CD4-positive, alpha-beta T cell treated with Interleukin-1 beta for 1 hour (primary cell): ENCODE measurements at regions not wholly inside any gene's neighbourhood (a gene's known extent, or its start where the extent isn't known, plus 50 kb on each side); places are given as distances from the start of the nearest gene placed in this dataset.
"Not testable (repeated sequence)": the region's sequence is repeated elsewhere in the genome, so short reads cannot be mapped to it uniquely, and the experiment has no call there.

Experiments used
- DNase-seq, 2 donors: peaks; one replicate each; pipeline ENCODE4 v3.0.0-alpha.2; 2020 to 2022

DNA sequence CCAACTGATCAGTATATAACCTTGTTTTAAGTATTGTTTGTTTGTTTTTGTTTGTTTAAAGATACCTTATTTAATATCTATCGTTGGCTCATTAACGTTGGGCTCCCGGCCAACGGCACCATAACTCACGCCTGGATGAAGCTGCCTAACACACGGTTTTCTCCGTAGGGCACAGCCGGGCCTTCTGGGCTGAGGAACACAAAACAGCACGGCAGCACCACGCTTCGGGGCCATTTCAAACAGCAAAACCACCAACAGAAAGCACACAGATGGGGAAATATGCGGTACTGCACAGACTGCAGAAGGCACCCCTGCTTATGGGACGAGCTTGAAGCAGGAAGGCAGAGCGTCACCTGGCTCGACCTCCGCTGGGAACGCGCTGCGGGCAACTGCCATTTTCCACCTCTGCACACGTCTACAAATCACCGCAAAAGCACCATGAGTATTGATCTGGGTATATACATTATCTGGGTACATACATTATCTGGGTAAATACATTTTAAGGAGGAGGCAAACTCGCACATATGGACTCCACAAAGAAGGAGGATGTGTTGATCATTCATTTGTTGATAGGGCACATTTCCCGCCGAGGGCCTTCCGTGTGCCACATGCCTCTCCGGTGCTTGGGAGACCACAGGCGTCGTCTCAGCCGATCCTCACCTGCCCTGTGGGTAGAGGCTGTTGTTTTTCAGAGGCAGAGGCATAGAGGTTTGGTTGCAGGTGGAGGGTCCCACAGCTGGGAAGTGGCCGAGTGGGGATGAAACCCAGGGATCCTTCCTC lies 123.7 kb upstream of the ATP2B2 start:
- DNase-seq = no peak

DNA sequence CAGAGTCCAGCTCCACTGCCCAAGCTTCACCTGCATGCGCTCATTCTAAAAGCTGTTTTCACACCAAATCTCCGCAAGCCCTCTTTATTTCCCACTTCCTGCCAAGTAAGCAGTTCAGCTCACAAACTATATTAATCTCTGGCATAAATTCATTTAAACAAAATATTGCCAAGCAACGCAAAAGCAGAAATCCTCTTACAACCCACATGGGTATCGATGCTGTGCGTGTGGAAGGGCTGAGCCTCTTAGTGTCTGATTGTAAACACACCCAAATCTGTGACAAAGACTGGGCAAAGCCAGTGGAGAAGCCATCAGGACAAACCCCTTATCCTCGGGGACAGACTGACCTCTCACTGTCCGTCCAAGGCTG lies 124.3 kb upstream of the ATP2B2 start:
- DNase-seq = no peak

DNA sequence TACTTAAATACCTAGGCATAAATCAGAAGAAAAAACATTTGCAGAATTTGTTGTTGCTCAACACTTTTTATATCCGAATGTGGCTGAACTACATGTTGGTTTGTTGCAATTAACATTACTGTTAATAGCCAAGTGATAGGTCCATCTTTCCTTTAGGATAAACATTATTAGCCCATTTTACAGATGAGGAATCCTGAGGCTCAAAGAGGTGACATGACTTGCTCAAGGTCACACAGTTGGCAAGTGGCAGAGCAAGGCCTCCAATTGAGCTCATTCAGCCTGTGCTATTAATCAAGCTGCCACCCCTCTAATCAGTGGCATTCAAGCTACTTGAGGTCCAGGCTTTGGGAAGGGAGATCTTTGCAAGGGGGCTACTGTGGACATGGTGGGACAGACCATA lies 125.8 kb upstream of the ATP2B2 start:
- DNase-seq = no peak

DNA sequence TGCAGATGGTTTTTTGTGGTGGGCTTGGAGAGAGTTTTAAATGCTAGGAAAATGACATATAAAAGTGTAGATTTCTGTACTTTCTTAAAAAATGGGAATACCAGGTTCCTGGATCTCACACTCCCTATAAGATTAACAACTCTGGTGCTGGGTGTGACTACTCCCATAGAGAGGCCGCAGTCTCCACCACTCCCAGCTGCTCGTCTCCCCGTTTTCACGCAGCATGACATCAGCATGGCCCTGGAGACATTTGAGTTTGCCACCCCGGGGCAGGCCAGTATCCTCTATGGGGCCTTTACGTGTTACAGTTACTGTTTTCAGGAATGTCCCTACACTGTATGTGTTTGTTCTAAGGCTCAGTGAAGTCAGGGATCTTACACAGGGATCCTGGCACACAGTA lies 126.7 kb upstream of the ATP2B2 start:
- no peak for DNase-seq

DNA sequence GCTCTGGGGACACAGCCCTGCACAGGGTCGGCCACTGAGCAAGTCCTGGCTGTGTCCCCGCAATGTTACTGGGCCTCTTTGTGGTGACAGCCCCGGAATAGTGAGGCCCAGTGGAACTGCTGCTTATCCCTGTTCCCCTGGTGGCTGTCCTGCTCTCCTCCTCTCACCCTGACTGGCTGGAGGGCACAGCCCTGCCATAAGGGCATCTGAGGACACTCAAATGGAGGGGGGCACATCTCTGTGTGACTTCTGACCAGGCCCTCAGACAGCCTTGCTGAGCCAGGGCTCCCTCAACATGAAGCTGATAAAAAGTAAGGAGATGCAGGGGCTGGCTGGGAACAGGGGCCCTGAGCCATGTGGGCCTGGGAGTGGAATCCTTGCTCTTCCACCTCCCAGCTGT lies 127.4 kb upstream of the ATP2B2 start:
- no peak for DNase-seq

DNA sequence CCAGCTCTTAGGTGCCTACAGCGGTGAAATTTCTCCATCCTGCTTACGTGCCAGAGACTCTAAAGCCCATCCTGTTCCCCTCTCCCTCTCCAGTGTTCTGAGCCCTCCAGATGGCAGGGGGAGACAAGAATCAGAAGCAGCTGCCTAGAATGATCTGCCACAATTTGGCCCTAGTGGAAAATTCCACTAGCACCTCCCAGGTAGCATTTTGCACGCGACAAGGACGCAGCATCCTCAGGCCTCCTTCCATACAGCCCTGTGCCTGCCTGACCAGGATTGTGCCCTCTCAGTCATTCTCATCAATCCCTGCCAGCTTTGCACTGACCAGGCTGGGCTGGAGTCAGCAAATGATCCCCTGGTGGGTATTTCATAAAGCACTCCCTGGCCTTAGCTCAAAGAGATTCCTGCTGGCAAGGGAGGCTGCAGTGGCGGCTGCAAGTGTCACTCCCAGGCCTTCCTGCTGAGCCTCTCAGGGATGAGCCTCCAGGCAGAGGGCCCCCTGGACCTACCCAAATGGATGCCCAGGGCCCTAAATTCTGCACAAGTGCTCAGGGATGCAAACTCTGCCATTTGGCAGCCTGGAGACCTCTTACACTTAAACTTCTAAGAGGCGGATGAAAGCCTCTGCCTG lies 130.2 kb upstream of the ATP2B2 start:
- DNase-seq = no peak

DNA sequence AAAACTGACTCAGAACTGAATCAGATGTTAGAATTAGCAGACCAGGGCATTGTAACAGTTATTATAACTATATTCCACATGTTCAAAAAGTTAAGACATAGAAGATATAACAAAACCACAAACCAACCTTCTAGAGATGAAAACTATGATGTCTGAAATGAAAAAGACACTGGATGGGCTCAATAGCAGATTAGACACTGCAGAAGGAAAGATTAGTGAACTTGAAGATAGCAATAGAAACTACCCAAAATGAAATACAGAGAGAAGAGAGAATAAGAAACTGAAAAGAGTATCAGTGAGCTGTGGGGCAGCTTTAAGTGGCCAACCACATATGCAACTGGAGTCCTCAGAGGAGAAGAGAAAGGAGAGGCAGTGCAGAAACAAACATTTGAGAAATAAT lies 132.0 kb upstream of the ATP2B2 start:
- no peak for DNase-seq

DNA sequence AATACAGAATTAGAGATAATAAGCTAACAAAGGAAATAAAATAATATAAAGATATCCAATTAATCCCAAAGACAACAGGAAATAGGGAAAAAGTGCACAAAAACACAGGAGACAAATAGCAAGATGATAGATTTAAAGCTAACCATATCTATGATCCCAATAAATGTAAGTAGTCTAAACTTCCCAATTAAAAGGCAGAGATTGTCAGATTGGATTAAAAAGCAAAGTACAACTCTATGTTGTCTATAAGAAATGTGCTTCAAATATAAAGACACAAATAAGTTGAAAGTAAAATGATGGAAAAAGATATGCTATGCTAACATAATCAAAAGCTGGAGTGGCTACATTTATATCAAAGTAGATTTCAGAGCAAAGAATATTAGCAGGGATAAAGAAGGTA lies 133.1 kb upstream of the ATP2B2 start:
- DNase-seq = no peak

DNA sequence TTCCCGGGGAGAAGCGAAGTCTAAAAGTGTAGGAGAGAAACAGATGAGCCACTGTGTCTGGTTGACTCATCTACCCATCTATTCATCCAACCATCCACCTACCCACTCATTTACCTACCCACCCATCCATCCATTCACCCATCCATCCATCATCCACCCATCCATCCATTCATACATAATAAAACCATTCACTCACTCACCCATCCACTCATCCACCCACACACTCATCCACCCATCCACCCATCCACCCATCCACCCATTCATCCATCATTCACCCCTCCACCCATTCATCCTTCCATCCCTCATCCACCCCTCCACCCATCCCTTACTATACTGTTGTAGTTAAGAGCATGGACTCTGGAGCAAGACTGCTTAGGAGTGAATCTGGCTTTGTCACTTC lies 136.4 kb upstream of the ATP2B2 start:
- no peak for DNase-seq

DNA sequence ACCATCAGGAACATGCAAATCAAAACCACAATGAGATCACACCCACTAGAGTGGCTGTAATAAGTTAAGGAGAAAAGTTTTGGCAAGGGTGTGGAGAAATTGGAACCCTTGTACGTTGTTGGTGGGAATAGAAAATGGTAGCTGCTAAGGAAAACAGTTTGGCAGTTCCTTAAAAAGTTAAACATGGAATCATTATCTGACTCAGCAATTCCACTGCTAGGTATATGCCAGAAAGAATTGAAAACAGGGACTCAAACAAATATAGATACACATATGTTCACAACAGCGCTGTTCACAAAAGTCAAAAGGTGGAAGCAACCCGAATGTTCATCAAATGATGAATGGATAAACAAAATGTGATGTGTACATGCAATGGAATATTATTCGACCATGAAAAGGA lies 138.8 kb upstream of the ATP2B2 start:
- no peak for DNase-seq

DNA sequence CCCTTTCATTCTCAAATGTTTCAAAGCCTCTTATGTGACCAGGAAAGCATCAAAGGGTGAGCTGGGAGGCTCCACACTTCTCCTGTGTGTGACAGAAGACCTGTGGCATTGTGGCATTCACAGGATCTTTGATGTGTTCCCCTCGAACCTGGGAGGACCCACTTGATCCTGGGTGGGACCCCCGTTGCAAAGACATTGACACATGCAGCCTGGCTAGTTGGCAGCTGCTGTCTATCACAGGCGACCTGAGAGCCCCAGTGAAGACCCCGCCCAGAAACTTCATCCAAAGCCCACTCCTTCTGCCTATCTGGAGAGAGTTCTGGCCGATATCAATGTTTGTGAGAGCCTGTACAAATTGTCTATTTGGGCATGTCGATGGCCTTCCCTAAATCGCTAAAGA lies 140.4 kb upstream of the ATP2B2 start:
- no peak for DNase-seq

DNA sequence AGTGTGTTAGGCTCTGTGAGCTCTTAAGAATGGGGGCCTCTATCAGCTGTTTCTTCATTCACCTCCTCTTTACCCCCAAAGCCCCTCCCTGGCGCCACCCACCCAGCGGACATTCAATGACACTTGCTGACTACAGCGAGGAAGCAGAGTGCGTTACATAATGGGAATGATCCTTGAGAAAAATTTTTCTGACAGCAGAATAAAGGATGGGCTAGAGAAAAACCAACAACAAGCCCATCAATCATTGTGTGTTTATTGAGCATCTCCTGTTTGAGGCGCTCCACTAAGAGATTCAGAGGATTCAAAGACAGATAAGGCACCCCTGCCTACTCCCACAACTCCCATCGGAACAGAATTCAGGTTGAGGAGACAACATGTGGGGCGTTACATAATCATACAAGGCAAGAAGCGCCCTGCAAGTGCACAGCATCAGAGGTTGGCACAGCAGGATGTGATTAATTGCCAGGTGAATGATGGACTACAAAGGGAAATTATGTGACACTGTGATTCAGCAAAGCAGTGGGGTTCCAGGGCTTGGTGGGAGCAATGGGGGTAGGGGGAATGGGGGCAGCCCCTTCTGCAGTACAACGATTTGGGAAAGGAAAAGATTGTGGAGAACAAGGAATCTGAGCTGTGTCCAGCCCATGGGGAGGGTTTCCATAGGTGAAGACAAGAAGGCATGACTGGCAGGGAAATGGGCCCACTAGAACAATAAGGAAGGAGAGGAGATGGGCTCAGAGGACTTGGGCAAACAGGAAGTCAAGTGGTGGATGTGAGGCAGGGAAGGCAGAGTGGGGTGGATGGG lies 141.3 kb upstream of the ATP2B2 start:
- no peak for DNase-seq

DNA sequence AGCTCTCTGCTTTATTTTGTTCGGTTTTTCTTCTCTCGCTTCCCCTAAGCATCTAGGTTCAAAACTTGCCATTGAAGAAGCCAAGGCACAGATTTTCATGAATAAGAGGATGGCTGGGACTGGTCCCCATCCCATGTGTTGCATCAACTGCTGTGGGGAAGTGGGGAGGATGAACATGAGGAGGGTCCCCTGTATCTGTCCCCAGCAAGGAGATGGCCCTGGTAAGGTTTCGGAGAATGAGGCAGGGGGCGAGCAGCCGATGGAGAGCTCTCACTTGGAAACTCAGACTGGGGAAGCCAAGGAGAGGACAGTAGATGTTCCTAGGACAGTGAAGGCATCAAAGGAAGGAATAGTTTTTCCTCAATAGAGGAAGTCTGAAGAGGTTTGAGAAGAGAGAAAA lies 142.0 kb upstream of the ATP2B2 start:
- no peak for DNase-seq

DNA sequence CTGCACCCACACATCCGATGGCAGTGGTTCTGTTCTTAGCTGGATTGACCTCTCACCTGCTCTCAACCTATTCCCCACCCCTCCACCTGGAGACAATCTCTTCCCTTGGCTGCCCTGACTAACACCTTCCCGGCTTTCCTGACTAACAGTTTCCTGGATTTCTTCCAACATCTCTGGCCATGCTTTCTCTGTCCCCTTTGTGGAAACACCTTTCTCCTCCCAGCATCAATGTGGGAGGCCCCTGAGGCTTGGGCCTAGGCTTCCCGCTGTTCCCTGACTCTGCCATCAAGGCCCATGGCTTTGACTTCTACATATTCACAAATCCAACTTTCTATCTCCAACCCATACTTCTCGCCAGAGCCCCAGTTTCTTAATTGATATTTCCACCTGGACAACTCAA lies 142.8 kb upstream of the ATP2B2 start:
- no peak for DNase-seq

DNA sequence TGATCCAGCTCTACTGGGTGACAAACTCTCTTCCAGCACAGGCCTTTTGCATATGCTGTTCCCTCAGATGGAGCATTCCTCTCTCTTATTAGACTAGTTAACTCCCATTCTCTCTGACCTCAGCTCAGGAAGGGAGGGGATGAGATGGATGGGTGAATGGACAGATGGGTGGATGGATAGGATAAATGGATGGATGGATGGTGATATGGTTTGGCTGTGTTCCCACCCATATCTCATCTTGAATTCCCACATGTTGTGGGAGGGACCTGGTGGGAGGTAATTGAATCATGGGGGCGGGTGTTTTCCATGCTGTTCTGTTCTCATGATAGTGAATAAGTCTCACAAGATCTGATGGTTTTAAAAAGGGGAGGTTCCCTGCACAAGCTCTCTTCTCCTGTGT lies 144.1 kb upstream of the ATP2B2 start:
- not testable (repeated sequence) for DNase-seq

DNA sequence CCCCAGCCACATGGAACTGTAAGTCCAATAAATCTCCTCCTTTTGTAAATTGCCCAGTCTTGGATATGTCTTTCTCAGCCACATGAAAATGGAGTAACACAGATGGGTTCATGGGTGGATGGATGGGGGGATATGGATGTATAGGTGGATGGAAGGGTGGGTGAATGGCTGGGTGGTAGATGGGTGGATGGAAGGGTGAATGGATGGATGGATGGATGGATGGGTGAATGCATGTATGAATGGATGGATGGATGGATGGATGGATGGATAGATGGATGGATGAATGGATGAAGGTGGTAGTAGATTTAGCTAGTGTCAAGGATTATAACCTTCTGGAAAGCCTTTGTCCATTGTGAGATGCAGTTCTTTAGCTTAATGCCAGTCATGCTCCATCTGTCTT lies 146.1 kb upstream of the ATP2B2 start:
- no peak for DNase-seq

DNA sequence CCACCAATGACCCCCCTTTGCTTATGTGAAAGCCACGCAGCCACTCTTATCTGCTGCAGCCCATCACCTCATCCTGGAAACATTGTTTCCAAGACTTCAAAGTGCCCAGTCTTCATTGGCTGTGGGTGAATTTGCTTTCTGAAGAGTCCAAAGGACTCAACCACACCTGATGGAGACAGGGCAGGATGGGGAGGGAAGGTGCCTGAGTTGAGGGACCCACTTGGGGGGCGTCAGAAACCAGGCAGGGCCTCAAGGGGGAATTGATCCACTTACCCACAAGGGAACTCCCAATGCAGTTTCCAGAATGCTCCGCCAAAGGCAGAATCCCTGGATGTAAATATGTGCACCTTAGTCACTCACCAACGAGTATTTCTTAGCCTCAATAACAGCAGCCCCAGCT lies 147.9 kb upstream of the ATP2B2 start:
- no peak for DNase-seq

DNA sequence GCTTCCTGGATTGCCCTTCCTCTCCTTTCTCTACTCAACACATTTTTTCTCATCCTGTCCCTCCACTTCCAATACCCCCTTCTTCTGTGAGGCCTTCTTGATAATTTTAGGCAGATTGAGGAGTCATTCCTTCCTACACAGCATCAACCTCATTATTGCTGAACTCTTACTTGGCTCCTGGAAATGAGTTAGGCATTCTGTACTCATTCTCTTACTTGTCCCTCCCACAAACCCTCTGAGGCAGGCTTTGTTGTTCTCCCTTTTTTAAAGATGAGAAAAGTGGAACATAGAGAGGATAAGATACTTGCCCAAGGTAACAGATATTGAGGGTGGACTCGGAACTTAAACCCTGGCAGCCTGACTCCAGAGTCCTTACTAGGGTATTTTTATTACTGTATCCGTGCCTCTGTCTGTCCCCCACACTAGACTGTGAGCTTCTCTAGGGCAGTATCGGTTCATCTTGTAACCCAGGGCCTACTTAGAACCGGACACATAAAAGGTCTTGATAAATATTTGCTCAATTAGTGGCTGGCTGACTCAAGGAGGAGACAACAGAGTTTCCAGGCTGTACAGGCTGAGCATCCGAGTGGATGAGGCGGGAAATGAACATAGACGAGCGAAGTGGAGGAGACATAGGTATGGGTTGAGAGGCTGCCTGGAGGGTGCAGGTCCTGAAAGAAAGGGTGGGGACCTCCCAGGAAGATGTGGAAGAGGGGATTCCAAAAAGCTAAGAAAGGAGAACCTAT lies 148.7 kb upstream of the ATP2B2 start:
- no peak for DNase-seq

DNA sequence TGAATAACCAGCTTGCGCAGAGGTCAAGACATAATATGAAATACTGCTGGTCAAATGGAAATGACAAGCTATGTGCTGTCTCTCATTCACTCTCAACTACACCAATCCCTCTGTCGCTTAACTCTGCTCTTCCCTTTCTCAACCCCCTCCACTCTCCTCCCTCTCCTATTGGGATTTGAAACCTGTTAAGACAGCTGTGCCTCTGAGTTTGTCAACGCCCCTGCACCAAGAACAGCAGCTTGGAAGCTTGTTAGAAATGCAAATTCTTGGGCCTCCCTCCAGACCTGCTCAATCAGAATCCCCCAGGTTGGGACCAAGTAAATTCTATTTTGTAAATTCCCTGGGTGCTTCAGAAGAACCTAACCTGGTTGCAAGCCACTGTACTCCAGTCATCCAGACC lies 149.7 kb upstream of the ATP2B2 start:
- DNase-seq = no peak

DNA sequence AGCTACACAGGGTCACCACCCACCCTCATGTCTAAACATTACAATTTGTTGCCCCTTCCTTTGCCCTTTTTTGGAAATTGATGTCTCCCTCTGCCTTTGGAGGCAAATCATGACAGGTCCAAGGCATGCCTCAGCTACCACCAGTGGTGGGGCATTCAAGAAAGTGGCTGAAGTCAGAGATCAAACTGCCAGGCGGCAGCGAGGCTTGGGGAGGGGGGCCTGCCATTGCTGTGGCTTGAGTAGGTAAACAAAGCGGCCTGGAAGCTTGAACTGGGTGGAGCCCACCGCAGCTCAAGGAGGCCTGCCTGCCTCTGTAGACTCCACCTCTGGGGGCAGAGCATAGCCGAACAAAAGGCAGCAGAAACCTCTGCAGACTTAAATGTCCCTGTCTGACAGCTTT lies 152.0 kb upstream of the ATP2B2 start:
- DNase-seq = not testable (repeated sequence)

DNA sequence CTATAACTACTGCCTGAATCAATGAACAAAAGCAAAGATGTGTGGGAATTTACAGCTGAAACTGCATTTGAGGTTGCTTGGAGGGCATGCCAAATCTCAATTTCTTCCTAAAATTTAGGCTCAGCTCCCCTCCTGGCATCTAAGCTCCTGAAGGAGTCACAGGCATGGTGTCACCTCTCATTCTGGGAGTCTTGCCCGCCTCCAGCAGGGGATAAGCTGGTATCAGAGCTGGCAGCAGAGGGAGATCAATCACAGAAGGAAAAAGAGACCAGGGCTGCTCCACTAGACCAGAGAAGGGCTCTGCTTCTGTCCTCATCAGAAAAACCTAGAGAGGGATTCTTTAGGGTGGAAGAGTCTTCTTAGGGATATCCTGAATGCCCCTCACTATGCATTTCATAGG lies 150.4 kb upstream of the SLC6A11 start:
- DNase-seq = no peak

DNA sequence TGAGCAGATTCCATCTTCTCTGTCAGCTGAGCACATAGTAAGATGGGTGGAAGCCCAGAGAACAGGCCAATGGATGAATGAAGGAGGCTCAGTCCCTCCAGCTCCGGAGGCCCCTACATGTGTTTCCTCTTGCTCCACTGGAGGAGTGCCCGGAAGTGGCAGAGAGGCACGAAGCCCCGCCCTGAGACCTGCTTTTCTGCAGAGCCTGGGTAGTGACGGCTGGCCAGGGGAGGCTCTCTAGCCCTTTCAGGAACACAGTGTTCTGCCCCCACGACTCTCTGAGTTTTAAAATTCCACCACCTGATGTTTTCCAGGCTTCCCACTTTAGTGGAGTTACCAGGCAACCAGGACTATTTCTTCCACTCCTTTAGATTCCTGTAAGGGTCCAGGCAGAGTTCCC lies 149.4 kb upstream of the SLC6A11 start:
- no peak for DNase-seq

DNA sequence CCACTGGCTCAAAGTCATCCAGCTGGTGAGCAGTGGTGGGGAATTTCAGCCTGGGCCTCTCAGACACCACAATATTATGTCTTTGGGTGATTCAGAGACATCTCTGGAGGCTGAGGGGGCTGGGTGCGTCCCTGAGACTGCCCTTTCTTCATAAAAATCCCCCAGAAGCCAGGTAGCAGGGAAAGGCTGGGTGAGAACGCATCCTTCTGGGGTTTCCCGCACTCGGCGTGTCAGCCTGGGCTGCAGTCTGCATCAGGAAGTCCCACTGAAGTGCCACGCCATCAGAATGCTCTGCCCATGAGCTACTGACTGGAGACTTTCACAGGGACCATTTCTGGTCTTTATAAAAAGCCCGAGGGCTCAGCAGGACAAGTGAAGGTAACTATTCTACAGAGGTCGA lies 148.8 kb upstream of the SLC6A11 start:
- no peak for DNase-seq
